ENCODE measurements at regions not wholly inside any gene's neighbourhood (a gene's known extent, or its start where the extent isn't known, plus 50 kb on each side); places are given as distances from the start of the nearest gene placed in this dataset.

DNA sequence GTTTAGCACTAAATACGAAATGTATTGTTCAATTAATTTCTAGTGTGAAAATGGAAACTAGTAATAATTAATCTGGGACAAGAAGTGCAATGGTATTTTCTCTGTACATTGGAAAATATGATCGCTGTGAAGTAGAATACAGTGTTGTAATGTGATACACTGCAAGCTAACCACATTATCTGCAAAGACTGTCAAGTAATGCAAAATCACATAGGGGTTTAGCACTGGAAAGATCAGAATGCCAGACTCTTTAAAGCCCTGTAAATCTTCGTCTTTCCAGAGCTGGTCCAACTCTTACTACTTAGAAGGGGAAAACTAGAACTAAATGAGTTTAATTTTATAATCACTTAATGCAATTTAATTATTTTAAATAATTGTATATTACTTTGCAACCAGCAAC is 544.5 kb upstream of the ANO3 start:
- Histone ChIP-seq H3K4me1 (ENCODE audit: control insufficient read depth, low read depth, low read length) (no peaks in the 10 kb centered on the region), H3K36me3 (ENCODE audit: control insufficient read depth, insufficient read depth, low read length) (no peaks in the 10 kb centered on the region), H3K23ac (ENCODE audit: low read length) (no peak overlapping the region), H4K5ac (ENCODE audit: low read length) (no peak overlapping the region), H2BK15ac (replicated peaks; ENCODE audit: low read depth) (no peak overlapping the region), H3K27me3 (ENCODE audit: insufficient read depth, low read length, poor library complexity) (no peaks in the 10 kb centered on the region), H2AK5ac (ENCODE audit: low read length) (no peak overlapping the region), H3K79me2 (ENCODE audit: control insufficient read depth, insufficient read depth, low read length) (no peaks in the 10 kb centered on the region), H3K4me2 (ENCODE audit: low read length) (no peak overlapping the region), H3K4ac (ENCODE audit: low read depth, low read length) (no peak overlapping the region), H4K8ac (ENCODE audit: low read depth, low read length) (no peak overlapping the region), H3K9ac (ENCODE audit: low read length) (no peak overlapping the region), H3K27ac (ENCODE audit: low read depth, low read length) (no peak overlapping the region), H2BK120ac (ENCODE audit: low read depth, low read length) (no peak overlapping the region), H3K4me3 (ENCODE audit: low read length) (no peak overlapping the region), H3K56ac (ENCODE audit: low read length) (no peak overlapping the region), H3K18ac (ENCODE audit: low read length) (no peak overlapping the region), H3K79me1 (ENCODE audit: low read length) (no peaks in the 10 kb centered on the region), H2BK5ac (ENCODE audit: low read length) (no peak overlapping the region)
- no peak for DNase-seq
- no CpG with 5 or more reads among the region's 3 CpGs for WGBS (ENCODE audit: extremely low coverage, insufficient coverage, low lambda C conversion rate)

DNA sequence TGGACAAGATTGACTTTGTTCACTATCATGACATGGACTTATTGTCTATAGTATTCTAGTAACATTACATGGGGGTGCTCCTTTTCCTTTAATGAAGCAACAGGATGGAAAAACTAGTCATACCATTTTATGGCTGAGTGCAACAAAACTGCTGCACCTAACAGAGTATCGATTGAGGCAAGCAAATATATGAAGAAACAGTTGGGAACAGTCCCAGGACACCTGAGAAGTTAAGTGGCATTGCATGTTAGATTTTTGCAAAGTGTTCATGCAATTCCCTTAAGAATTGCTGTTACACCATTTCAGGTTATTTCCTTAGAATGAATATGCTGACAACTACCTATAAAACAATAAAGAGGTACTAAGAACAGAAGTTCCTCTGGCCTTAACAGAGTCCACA is 541.5 kb upstream of the ANO3 start:
- no peak overlapping the region for H3K4ac ChIP-seq (ENCODE audit: low read depth, low read length)
- H2AK5ac ChIP-seq (ENCODE audit: low read length), result no peak overlapping the region
- H2BK15ac ChIP-seq (replicated peaks; ENCODE audit: low read depth), result no peak overlapping the region
- H3K36me3 ChIP-seq (ENCODE audit: control insufficient read depth, insufficient read depth, low read length), result no peaks in the 10 kb centered on the region
- H3K79me2 ChIP-seq (ENCODE audit: control insufficient read depth, insufficient read depth, low read length), result no peaks in the 10 kb centered on the region
- no peaks in the 10 kb centered on the region for H3K79me1 ChIP-seq (ENCODE audit: low read length)
- no CpG with 5 or more reads among the region's 1 CpG for WGBS (ENCODE audit: extremely low coverage, insufficient coverage, low lambda C conversion rate)
- no peak overlapping the region for H4K8ac ChIP-seq (ENCODE audit: low read depth, low read length)
- no peak overlapping the region for H3K4me2 ChIP-seq (ENCODE audit: low read length)
- no peaks in the 10 kb centered on the region for H3K4me1 ChIP-seq (ENCODE audit: control insufficient read depth, low read depth, low read length)
- H3K23ac ChIP-seq (ENCODE audit: low read length), result no peak overlapping the region
- H2BK5ac ChIP-seq (ENCODE audit: low read length), result no peak overlapping the region
- no peak overlapping the region for H3K4me3 ChIP-seq (ENCODE audit: low read length)
- no peak overlapping the region for H2BK120ac ChIP-seq (ENCODE audit: low read depth, low read length)
- H3K56ac ChIP-seq (ENCODE audit: low read length), result no peak overlapping the region
- H3K9ac ChIP-seq (ENCODE audit: low read length), result no peak overlapping the region
- no peak for DNase-seq
- no peaks in the 10 kb centered on the region for H3K27me3 ChIP-seq (ENCODE audit: insufficient read depth, low read length, poor library complexity)
- no peak overlapping the region for H4K5ac ChIP-seq (ENCODE audit: low read length)
- no peak overlapping the region for H3K27ac ChIP-seq (ENCODE audit: low read depth, low read length)
- no peak overlapping the region for H3K18ac ChIP-seq (ENCODE audit: low read length)

DNA sequence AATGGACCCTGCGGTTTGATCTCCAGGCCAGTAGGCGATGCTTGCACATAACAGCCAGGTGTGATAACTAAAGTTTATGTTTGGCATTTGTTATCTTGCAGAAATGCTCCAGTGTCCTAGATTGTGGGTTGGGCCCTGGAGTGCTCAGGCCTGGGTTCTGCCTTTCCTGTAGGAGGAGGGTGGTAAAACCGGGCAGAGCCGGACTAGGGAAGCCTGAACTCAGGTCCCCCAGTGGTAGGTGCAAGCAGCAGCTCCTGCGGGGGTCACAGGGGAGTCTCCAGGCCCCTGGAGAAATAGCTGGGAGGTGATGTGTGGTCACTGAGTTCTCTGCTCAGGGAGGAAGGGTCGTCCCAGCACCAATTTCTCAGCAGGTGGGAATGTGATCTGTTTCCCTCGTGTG is 538.3 kb upstream of the ANO3 start:
- H3K79me1 ChIP-seq (ENCODE audit: low read length), result no peaks in the 10 kb centered on the region
- no peak overlapping the region for H2AK5ac ChIP-seq (ENCODE audit: low read length)
- no peak overlapping the region for H3K4ac ChIP-seq (ENCODE audit: low read depth, low read length)
- no peak overlapping the region for H3K23ac ChIP-seq (ENCODE audit: low read length)
- H3K4me1 ChIP-seq (ENCODE audit: control insufficient read depth, low read depth, low read length), result no peaks in the 10 kb centered on the region
- H2BK15ac ChIP-seq (replicated peaks; ENCODE audit: low read depth), result no peak overlapping the region
- no peak overlapping the region for H2BK120ac ChIP-seq (ENCODE audit: low read depth, low read length)
- no CpG with 5 or more reads among the region's 7 CpGs for WGBS (ENCODE audit: extremely low coverage, insufficient coverage, low lambda C conversion rate)
- no peak overlapping the region for H3K56ac ChIP-seq (ENCODE audit: low read length)
- no peak for DNase-seq
- no peak overlapping the region for H3K27ac ChIP-seq (ENCODE audit: low read depth, low read length)
- H3K4me3 ChIP-seq (ENCODE audit: low read length), result no peak overlapping the region
- no peaks in the 10 kb centered on the region for H3K79me2 ChIP-seq (ENCODE audit: control insufficient read depth, insufficient read depth, low read length)
- H3K4me2 ChIP-seq (ENCODE audit: low read length), result no peak overlapping the region
- no peak overlapping the region for H2BK5ac ChIP-seq (ENCODE audit: low read length)
- H3K27me3 ChIP-seq (ENCODE audit: insufficient read depth, low read length, poor library complexity), result no peaks in the 10 kb centered on the region
- H3K18ac ChIP-seq (ENCODE audit: low read length), result no peak overlapping the region
- H3K36me3 ChIP-seq (ENCODE audit: control insufficient read depth, insufficient read depth, low read length), result no peaks in the 10 kb centered on the region
- H4K5ac ChIP-seq (ENCODE audit: low read length), result no peak overlapping the region
- no peak overlapping the region for H4K8ac ChIP-seq (ENCODE audit: low read depth, low read length)
- H3K9ac ChIP-seq (ENCODE audit: low read length), result no peak overlapping the region

DNA sequence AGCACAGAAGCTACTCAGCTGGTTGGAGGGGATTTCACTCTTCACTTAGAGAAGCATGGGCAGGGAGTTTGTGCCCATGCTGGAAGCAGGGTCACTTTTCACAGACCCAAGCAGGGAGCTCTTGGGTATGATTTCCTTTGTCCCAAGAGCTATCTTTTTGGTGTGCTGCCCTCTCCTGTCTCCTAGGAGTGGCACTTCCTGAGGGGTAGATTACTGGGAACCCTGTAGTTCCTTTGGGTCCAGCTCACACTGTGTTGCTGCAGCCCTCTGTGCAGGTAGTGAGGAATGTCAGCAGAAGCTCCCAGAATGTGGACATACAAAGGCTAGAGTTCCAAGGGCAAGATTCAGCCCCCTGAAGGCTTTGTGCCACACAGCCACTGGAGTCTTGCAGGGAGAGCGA is 537.1 kb upstream of the ANO3 start:
- Histone ChIP-seq H3K4me3 (ENCODE audit: low read length) (no peak overlapping the region), H2BK5ac (ENCODE audit: low read length) (no peak overlapping the region), H3K27ac (ENCODE audit: low read depth, low read length) (no peak overlapping the region), H3K9ac (ENCODE audit: low read length) (no peak overlapping the region), H2BK120ac (ENCODE audit: low read depth, low read length) (no peak overlapping the region), H3K56ac (ENCODE audit: low read length) (no peak overlapping the region), H3K4ac (ENCODE audit: low read depth, low read length) (no peak overlapping the region), H3K23ac (ENCODE audit: low read length) (no peak overlapping the region), H3K4me1 (ENCODE audit: control insufficient read depth, low read depth, low read length) (no peaks in the 10 kb centered on the region), H4K8ac (ENCODE audit: low read depth, low read length) (no peak overlapping the region), H3K27me3 (ENCODE audit: insufficient read depth, low read length, poor library complexity) (no peaks in the 10 kb centered on the region), H3K79me1 (ENCODE audit: low read length) (no peaks in the 10 kb centered on the region), H3K79me2 (ENCODE audit: control insufficient read depth, insufficient read depth, low read length) (no peaks in the 10 kb centered on the region), H4K5ac (ENCODE audit: low read length) (no peak overlapping the region), H3K36me3 (ENCODE audit: control insufficient read depth, insufficient read depth, low read length) (no peaks in the 10 kb centered on the region), H3K18ac (ENCODE audit: low read length) (no peak overlapping the region), H2AK5ac (ENCODE audit: low read length) (no peak overlapping the region), H3K4me2 (ENCODE audit: low read length) (no peak overlapping the region), H2BK15ac (replicated peaks; ENCODE audit: low read depth) (no peak overlapping the region)
- no CpG with 5 or more reads among the region's 1 CpG for WGBS (ENCODE audit: extremely low coverage, insufficient coverage, low lambda C conversion rate)
- DNase-seq, result peak; percentile 60

DNA sequence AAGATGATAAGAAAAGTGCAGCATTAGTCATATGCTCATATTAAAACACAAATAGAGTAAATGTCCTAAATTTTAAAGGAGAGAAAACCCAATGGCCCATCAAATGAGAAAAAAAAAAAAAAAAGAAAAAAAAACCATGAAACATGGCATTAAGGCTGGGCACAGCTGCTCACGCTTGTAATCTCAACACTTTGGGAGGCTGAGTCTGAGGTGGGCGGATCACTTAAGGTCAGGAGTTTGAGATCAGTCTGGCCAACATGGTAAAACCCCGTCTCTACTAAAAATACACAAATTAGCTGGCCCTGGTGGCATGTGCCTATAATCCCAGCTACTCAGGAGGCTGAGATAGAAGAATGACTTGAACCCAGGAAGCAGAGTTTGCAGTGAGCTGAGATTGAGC is 515.5 kb upstream of the ANO3 start:
- Histone ChIP-seq H2BK15ac (replicated peaks; ENCODE audit: low read depth) (no peak overlapping the region), H3K4me1 (ENCODE audit: control insufficient read depth, low read depth, low read length) (no peaks in the 10 kb centered on the region), H3K56ac (ENCODE audit: low read length) (no peak overlapping the region), H3K4ac (ENCODE audit: low read depth, low read length) (no peak overlapping the region), H3K9ac (ENCODE audit: low read length) (no peak overlapping the region), H4K5ac (ENCODE audit: low read length) (no peak overlapping the region), H3K27me3 (ENCODE audit: insufficient read depth, low read length, poor library complexity) (no peaks in the 10 kb centered on the region), H3K4me2 (ENCODE audit: low read length) (no peak overlapping the region), H3K36me3 (ENCODE audit: control insufficient read depth, insufficient read depth, low read length) (no peaks in the 10 kb centered on the region), H2BK120ac (ENCODE audit: low read depth, low read length) (no peak overlapping the region), H3K23ac (ENCODE audit: low read length) (no peak overlapping the region), H4K8ac (ENCODE audit: low read depth, low read length) (no peak overlapping the region), H3K18ac (ENCODE audit: low read length) (no peak overlapping the region), H2BK5ac (ENCODE audit: low read length) (no peak overlapping the region), H3K4me3 (ENCODE audit: low read length) (no peak overlapping the region), H2AK5ac (ENCODE audit: low read length) (no peak overlapping the region), H3K27ac (ENCODE audit: low read depth, low read length) (no peak overlapping the region), H3K79me2 (ENCODE audit: control insufficient read depth, insufficient read depth, low read length) (no peaks in the 10 kb centered on the region), H3K79me1 (ENCODE audit: low read length) (no peaks in the 10 kb centered on the region)
- WGBS (ENCODE audit: extremely low coverage, insufficient coverage, low lambda C conversion rate), result no CpG with 5 or more reads among the region's 3 CpGs
- DNase-seq, result no peak

DNA sequence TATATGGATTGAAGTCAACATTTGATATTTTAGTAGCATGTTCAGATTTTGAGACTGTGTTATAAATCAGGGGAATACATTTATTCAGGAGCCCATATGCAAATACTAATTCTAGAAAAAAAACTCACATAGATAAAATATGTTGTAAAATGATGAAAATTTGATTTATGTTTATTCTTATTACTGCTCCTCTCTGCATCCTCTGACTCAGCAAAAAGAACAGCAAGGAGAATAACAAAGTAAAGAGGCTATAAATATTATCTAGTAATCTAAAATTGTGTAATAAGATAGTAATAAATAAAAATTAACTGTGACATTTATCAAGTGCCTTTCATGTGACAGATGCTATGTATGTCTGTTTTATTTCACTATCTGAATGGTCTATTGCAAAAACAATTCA is 507.2 kb upstream of the ANO3 start:
- H3K23ac ChIP-seq (ENCODE audit: low read length), result no peak overlapping the region
- H2BK5ac ChIP-seq (ENCODE audit: low read length), result no peak overlapping the region
- H3K4me2 ChIP-seq (ENCODE audit: low read length), result no peak overlapping the region
- no peak overlapping the region for H3K4me3 ChIP-seq (ENCODE audit: low read length)
- H3K79me1 ChIP-seq (ENCODE audit: low read length), result no peaks in the 10 kb centered on the region
- no peaks in the 10 kb centered on the region for H3K36me3 ChIP-seq (ENCODE audit: control insufficient read depth, insufficient read depth, low read length)
- H3K56ac ChIP-seq (ENCODE audit: low read length), result no peak overlapping the region
- H3K27me3 ChIP-seq (ENCODE audit: insufficient read depth, low read length, poor library complexity), result no peaks in the 10 kb centered on the region
- H2BK15ac ChIP-seq (replicated peaks; ENCODE audit: low read depth), result no peak overlapping the region
- H3K18ac ChIP-seq (ENCODE audit: low read length), result no peak overlapping the region
- no peak overlapping the region for H2AK5ac ChIP-seq (ENCODE audit: low read length)
- H3K27ac ChIP-seq (ENCODE audit: low read depth, low read length), result no peak overlapping the region
- H4K8ac ChIP-seq (ENCODE audit: low read depth, low read length), result no peak overlapping the region
- H4K5ac ChIP-seq (ENCODE audit: low read length), result no peak overlapping the region
- no peak overlapping the region for H3K4ac ChIP-seq (ENCODE audit: low read depth, low read length)
- no peaks in the 10 kb centered on the region for H3K79me2 ChIP-seq (ENCODE audit: control insufficient read depth, insufficient read depth, low read length)
- H3K9ac ChIP-seq (ENCODE audit: low read length), result no peak overlapping the region
- H2BK120ac ChIP-seq (ENCODE audit: low read depth, low read length), result no peak overlapping the region
- H3K4me1 ChIP-seq (ENCODE audit: control insufficient read depth, low read depth, low read length), result no peaks in the 10 kb centered on the region
- DNase-seq, result no peak

Data from mesendoderm (in vitro differentiated cells).